HEK293 (cell line): ENCODE measurements at regions not wholly inside any gene's neighbourhood (a gene's known extent, or its start where the extent isn't known, plus 50 kb on each side); places are given as distances from the start of the nearest gene placed in this dataset.

Source experiments
- ATF2 ChIP-seq: fragments of 450-650 bp; formaldehyde crosslinking; IDR thresholded peaks from 2 replicates; pipeline ENCODE4 v1.5.1; 2016; ENCODE audit warnings: missing biosample characterization, missing genetic modification characterization, low read depth
- CTCF ChIP-seq: fragments of 450-650 bp; formaldehyde crosslinking; IDR thresholded peaks from 2 replicates; pipeline ENCODE4 v1.5.1; 2016; ENCODE audit warnings: missing biosample characterization, missing genetic modification characterization
- REST ChIP-seq: fragments of 450-650 bp; formaldehyde crosslinking; IDR thresholded peaks from 2 replicates; pipeline ENCODE4 v1.5.1; 2016; ENCODE audit warnings: missing biosample characterization, missing genetic modification characterization
- TRIM28 ChIP-seq: IDR thresholded peaks from 2 replicates; pipeline ENCODE4 v1.6.1; 2011; ENCODE audit warnings: low read length, control low read depth, borderline replicate concordance
- ZBTB11 ChIP-seq: fragments of 450-650 bp; formaldehyde crosslinking; conservative IDR thresholded peaks from 2 replicates; pipeline ENCODE4 v1.5.1; 2016; ENCODE audit warnings: low read depth, missing biosample characterization, missing genetic modification characterization
- ZBTB21 ChIP-seq: fragments of 450-650 bp; formaldehyde crosslinking; IDR thresholded peaks from 2 replicates; pipeline ENCODE4 v1.5.1; 2017; ENCODE audit warnings: missing biosample characterization, missing genetic modification characterization
- ZNF121 ChIP-seq: fragments of 450-650 bp; formaldehyde crosslinking; IDR thresholded peaks from 2 replicates; pipeline ENCODE4 v1.5.1; 2016; ENCODE audit warnings: missing biosample characterization, missing genetic modification characterization
- ZNF174 ChIP-seq: fragments of 450-650 bp; formaldehyde crosslinking; IDR thresholded peaks from 2 replicates; pipeline ENCODE4 v1.5.0; 2017; ENCODE audit warnings: missing biosample characterization, mild to moderate bottlenecking, missing genetic modification characterization
- ZNF530 ChIP-seq: fragments of 450-650 bp; formaldehyde crosslinking; IDR thresholded peaks from 2 replicates; pipeline ENCODE4 v1.5.1; 2016; ENCODE audit warnings: low read depth, missing biosample characterization, missing genetic modification characterization
- ZNF785 ChIP-seq: fragments of 450-650 bp; formaldehyde crosslinking; IDR thresholded peaks from 2 replicates; pipeline ENCODE4 v1.5.1; 2016; ENCODE audit warnings: missing biosample characterization, missing genetic modification characterization

GRCh38 chr12:92085040-92085735 lies 60.5 kb downstream of the BTG1 start:
- TF ChIP-seq CTCF (tag by site-specific recombination): no peak
- TF ChIP-seq ZBTB21 (tag by site-specific recombination): no peak
- TF ChIP-seq ATF2 (tag by site-specific recombination): no peak
- TF ChIP-seq REST: no peak
- no peak for TF ChIP-seq ZNF121
- no peak for TF ChIP-seq ZNF530 (tag by site-specific recombination)
- TF ChIP-seq TRIM28: no peak
- TF ChIP-seq ZNF785 (tag by site-specific recombination): no peak
- TF ChIP-seq ZNF174 (tag by site-specific recombination): no peak
- TF ChIP-seq ZBTB11: no peak
